HepG2 (cell line): ENCODE measurements at regions not wholly inside any gene's neighbourhood (a gene's known extent, or its start where the extent isn't known, plus 50 kb on each side); places are given as distances from the start of the nearest gene placed in this dataset.

Experiments used
- ETV6 ChIP-seq: sonication (generic); formaldehyde crosslinking; conservative IDR thresholded peaks from 2 replicates; pipeline ENCODE4 v1.4.0; 2020; ENCODE audit warnings: missing genetic modification reagents
- RORA ChIP-seq: sonication (generic); formaldehyde crosslinking; IDR thresholded peaks from 2 replicates; pipeline ENCODE4 v1.5.0; 2020; ENCODE audit warnings: mild to moderate bottlenecking, missing genetic modification reagents, moderate library complexity
- ZNF34 ChIP-seq: sonication (generic); formaldehyde crosslinking; IDR thresholded peaks from 2 replicates; pipeline ENCODE4 v1.4.0; 2020; ENCODE audit warnings: mild to moderate bottlenecking, missing genetic modification reagents, borderline replicate concordance
- ZNF572 ChIP-seq: sonication (generic); formaldehyde crosslinking; IDR thresholded peaks from 2 replicates; pipeline ENCODE4 v1.5.1; 2020; ENCODE audit warnings: mild to moderate bottlenecking, missing genetic modification reagents
- ZNF616 ChIP-seq: sonication (generic); formaldehyde crosslinking; IDR thresholded peaks from 2 replicates; pipeline ENCODE4 v1.5.0; 2020; ENCODE audit warnings: low read depth, mild to moderate bottlenecking, missing genetic modification reagents
- ZNF7 ChIP-seq: IDR thresholded peaks from 2 replicates; pipeline ENCODE4 v1.6.1; 2016; ENCODE audit warnings: missing biosample characterization, missing genetic modification reagents
- ZNF713 ChIP-seq: sonication (generic); formaldehyde crosslinking; IDR thresholded peaks from 2 replicates; pipeline ENCODE4 v1.4.0; 2020; ENCODE audit warnings: mild to moderate bottlenecking, missing genetic modification reagents
- ZSCAN22 ChIP-seq: sonication (generic); formaldehyde crosslinking; IDR thresholded peaks from 2 replicates; pipeline ENCODE4 v1.4.0; 2020; ENCODE audit warnings: mild to moderate bottlenecking, missing genetic modification reagents
- TF ChIP-seq, protein P1 (sequence below): sonication (generic); formaldehyde crosslinking; IDR thresholded peaks from 2 replicates; pipeline ENCODE4 v1.4.0; 2020; ENCODE audit warnings: missing genetic modification reagents, borderline replicate concordance
- TF ChIP-seq, protein P2 (sequence below): sonication (generic); formaldehyde crosslinking; IDR thresholded peaks from 2 replicates; pipeline ENCODE4 v1.5.1; 2020; ENCODE audit warnings: mild to moderate bottlenecking, missing genetic modification reagents, moderate library complexity
- TF ChIP-seq, protein P3 (sequence below): sonication (generic); formaldehyde crosslinking; IDR thresholded peaks from 2 replicates; pipeline ENCODE4 v1.4.0; 2020; ENCODE audit warnings: missing genetic modification reagents

DNA sequence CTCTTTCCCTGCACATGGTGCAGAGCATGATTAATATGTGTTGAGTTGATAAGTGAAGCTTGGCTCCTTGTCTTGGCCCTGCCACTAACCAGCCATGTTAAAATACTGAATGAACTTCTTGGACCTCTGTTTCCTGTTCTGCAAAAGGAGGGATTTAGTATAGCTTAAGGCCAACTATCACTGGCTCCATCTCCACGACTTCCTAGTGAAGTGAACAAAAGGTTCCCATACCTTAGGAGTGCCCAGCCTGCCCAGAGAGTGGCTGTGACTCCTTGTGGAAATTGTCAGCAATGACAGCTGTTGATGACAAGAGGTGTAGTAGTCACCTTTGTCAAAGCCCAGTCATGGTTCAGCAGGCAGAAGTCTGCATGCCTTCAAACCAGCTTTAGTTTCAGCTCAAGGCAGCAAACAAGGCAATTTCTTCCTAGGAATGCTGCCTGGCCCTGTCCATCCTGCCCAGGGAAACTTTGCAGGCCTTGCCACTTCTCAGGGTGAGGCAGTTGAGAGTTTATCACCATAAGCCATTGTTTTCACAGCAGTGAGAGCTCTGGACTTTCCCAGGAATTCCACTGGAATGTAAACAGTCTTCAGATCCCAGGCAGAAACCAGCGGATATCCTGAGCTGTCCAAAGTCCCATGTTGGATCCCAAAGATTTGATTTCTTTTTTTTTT, 169.7 kb upstream of the TNFAIP3 start (continued):
- TF ChIP-seq, protein P1, sequence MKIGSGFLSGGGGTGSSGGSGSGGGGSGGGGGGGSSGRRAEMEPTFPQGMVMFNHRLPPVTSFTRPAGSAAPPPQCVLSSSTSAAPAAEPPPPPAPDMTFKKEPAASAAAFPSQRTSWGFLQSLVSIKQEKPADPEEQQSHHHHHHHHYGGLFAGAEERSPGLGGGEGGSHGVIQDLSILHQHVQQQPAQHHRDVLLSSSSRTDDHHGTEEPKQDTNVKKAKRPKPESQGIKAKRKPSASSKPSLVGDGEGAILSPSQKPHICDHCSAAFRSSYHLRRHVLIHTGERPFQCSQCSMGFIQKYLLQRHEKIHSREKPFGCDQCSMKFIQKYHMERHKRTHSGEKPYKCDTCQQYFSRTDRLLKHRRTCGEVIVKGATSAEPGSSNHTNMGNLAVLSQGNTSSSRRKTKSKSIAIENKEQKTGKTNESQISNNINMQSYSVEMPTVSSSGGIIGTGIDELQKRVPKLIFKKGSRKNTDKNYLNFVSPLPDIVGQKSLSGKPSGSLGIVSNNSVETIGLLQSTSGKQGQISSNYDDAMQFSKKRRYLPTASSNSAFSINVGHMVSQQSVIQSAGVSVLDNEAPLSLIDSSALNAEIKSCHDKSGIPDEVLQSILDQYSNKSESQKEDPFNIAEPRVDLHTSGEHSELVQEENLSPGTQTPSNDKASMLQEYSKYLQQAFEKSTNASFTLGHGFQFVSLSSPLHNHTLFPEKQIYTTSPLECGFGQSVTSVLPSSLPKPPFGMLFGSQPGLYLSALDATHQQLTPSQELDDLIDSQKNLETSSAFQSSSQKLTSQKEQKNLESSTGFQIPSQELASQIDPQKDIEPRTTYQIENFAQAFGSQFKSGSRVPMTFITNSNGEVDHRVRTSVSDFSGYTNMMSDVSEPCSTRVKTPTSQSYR: no peak
- TF ChIP-seq ETV6 (CRISPR knock-in tag) (0 out of 2 replicates have a peak, but pooled peaks have one; percentile 17), ZNF7 (CRISPR knock-in tag) (no peak), ZNF572 (CRISPR knock-in tag) (no peak; the same call in 1 of the 2 replicates), ZNF713 (CRISPR knock-in tag) (no peak), ZNF616 (CRISPR knock-in tag) (0 out of 2 replicates have a peak, but pooled peaks have one; percentile 45), ZSCAN22 (no peak), ZNF34 (CRISPR knock-in tag) (no peak), RORA (CRISPR knock-in tag) (no peak)
- TF ChIP-seq, protein P2, sequence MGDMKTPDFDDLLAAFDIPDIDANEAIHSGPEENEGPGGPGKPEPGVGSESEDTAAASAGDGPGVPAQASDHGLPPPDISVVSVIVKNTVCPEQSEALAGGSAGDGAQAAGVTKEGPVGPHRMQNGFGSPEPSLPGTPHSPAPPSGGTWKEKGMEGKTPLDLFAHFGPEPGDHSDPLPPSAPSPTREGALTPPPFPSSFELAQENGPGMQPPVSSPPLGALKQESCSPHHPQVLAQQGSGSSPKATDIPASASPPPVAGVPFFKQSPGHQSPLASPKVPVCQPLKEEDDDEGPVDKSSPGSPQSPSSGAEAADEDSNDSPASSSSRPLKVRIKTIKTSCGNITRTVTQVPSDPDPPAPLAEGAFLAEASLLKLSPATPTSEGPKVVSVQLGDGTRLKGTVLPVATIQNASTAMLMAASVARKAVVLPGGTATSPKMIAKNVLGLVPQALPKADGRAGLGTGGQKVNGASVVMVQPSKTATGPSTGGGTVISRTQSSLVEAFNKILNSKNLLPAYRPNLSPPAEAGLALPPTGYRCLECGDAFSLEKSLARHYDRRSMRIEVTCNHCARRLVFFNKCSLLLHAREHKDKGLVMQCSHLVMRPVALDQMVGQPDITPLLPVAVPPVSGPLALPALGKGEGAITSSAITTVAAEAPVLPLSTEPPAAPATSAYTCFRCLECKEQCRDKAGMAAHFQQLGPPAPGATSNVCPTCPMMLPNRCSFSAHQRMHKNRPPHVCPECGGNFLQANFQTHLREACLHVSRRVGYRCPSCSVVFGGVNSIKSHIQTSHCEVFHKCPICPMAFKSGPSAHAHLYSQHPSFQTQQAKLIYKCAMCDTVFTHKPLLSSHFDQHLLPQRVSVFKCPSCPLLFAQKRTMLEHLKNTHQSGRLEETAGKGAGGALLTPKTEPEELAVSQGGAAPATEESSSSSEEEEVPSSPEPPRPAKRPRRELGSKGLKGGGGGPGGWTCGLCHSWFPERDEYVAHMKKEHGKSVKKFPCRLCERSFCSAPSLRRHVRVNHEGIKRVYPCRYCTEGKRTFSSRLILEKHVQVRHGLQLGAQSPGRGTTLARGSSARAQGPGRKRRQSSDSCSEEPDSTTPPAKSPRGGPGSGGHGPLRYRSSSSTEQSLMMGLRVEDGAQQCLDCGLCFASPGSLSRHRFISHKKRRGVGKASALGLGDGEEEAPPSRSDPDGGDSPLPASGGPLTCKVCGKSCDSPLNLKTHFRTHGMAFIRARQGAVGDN (CRISPR knock-in tag): no peak; the same call in 1 of the 2 replicates
- TF ChIP-seq, protein P3, sequence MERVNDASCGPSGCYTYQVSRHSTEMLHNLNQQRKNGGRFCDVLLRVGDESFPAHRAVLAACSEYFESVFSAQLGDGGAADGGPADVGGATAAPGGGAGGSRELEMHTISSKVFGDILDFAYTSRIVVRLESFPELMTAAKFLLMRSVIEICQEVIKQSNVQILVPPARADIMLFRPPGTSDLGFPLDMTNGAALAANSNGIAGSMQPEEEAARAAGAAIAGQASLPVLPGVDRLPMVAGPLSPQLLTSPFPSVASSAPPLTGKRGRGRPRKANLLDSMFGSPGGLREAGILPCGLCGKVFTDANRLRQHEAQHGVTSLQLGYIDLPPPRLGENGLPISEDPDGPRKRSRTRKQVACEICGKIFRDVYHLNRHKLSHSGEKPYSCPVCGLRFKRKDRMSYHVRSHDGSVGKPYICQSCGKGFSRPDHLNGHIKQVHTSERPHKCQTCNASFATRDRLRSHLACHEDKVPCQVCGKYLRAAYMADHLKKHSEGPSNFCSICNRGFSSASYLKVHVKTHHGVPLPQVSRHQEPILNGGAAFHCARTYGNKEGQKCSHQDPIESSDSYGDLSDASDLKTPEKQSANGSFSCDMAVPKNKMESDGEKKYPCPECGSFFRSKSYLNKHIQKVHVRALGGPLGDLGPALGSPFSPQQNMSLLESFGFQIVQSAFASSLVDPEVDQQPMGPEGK (CRISPR knock-in tag): 0 out of 2 replicates have a peak, but pooled peaks have one; percentile 43
